Liver (tissue), 8 donors: ENCODE measurements at regions not wholly inside any gene's neighbourhood (a gene's known extent, or its start where the extent isn't known, plus 50 kb on each side); places are given as distances from the start of the nearest gene placed in this dataset.
"Not testable (repeated sequence)": the region's sequence is repeated elsewhere in the genome, so short reads cannot be mapped to it uniquely, and the experiment has no call there.

Source experiments
- DNase-seq: peaks from one replicate; pipeline ENCODE4 v3.0.0-alpha.2; 2017; ENCODE audit warnings: low spot score
- H3K27ac ChIP-seq, 2 donors: one replicate each; pipeline ENCODE4 v1.7.0; 2013; ENCODE audit warnings: inconsistent platforms in 2 of 2, low read length in 2 of 2, control low read depth in 1 of 2, low read depth in 1 of 2, mild to moderate bottlenecking in 1 of 2
- H3K27me3 ChIP-seq, 4 donors: one replicate each; pipeline versions ENCODE4 v1.6.1 to v1.7.0; 2013; ENCODE audit warnings: low read length in 3 of 4, inconsistent platforms in 1 of 4, mild to moderate bottlenecking in 1 of 4, moderate library complexity in 1 of 4; ENCODE audit not compliant: control insufficient read depth in 4 of 4, insufficient read depth in 4 of 4
- H3K36me3 ChIP-seq, 4 donors: one replicate each; pipeline versions ENCODE4 v1.6.1 to v1.7.0; 2013; ENCODE audit warnings: low read length in 3 of 4, mild to moderate bottlenecking in 3 of 4, low read depth in 1 of 4, moderate library complexity in 1 of 4; ENCODE audit not compliant: control insufficient read depth in 4 of 4, insufficient read depth in 3 of 4
- H3K4me1 ChIP-seq, 4 donors: one replicate each; pipeline versions ENCODE4 v1.6.1 to v1.7.0; 2013; ENCODE audit warnings: low read length in 3 of 4, mild to moderate bottlenecking in 3 of 4, moderate library complexity in 1 of 4; ENCODE audit not compliant: control insufficient read depth in 4 of 4, insufficient read depth in 4 of 4
- H3K4me3 ChIP-seq, 3 donors: one replicate each; pipeline versions ENCODE4 v1.6.1 to v1.7.0; 2013; ENCODE audit warnings: low read length in 3 of 3, control low read depth in 1 of 3, low read depth in 1 of 3, mild to moderate bottlenecking in 1 of 3
- H3K9ac ChIP-seq, 2 donors: one replicate each; pipeline ENCODE4 v1.7.0; 2013; ENCODE audit warnings: low read length in 2 of 2, mild to moderate bottlenecking in 2 of 2, moderate library complexity in 2 of 2, control low read depth in 1 of 2, low read depth in 1 of 2
- H3K9me3 ChIP-seq, 4 donors: one replicate each; pipeline versions ENCODE4 v1.6.1 to v1.7.0; 2013; ENCODE audit warnings: low read length in 3 of 4; ENCODE audit not compliant: control insufficient read depth in 4 of 4
- ATF3 ChIP-seq: IDR thresholded peaks from 2 replicates; pipeline ENCODE4 v1.6.1; 2016; ENCODE audit warnings: antibody characterized with exemption
- CTCF ChIP-seq: fragments of 150-350 bp; IDR thresholded peaks from 2 replicates; pipeline ENCODE4 v1.5.1; 2017; ENCODE audit warnings: improper control_type of control experiment, low read depth, low read length; ENCODE audit not compliant: missing input control
- EGR1 ChIP-seq, 2 donors: IDR thresholded peaks; 2 replicates each; pipeline ENCODE4 v1.6.1; 2016 to 2018; ENCODE audit warnings: antibody characterized with exemption in 2 of 2, low read depth in 2 of 2
- FOXA1 ChIP-seq: IDR thresholded peaks from 2 replicates; pipeline ENCODE4 v1.6.1; 2016; ENCODE audit warnings: antibody characterized with exemption
- FOXA2 ChIP-seq: IDR thresholded peaks from 2 replicates; pipeline ENCODE4 v1.6.1; 2016; ENCODE audit warnings: antibody characterized with exemption
- GABPA ChIP-seq, 2 donors: IDR thresholded peaks in 1 of 2; conservative IDR thresholded peaks in 1 of 2; 2 replicates each; pipeline ENCODE4 v1.6.1; 2016; ENCODE audit warnings: antibody characterized with exemption in 2 of 2, mild to moderate bottlenecking in 1 of 2, moderate library complexity in 1 of 2
- HNF4A ChIP-seq, 2 donors: conservative IDR thresholded peaks; 2 replicates each; pipeline ENCODE4 v1.6.1; 2016; ENCODE audit warnings: antibody characterized with exemption in 2 of 2, mild to moderate bottlenecking in 2 of 2
- HNF4G ChIP-seq: IDR thresholded peaks from 2 replicates; pipeline ENCODE4 v1.6.1; 2016; ENCODE audit warnings: antibody characterized with exemption
- JUND ChIP-seq, 2 donors: IDR thresholded peaks; 2 replicates each; pipeline ENCODE4 v1.6.1; 2016; ENCODE audit warnings: antibody characterized with exemption in 2 of 2
- MAX ChIP-seq: IDR thresholded peaks from 2 replicates; pipeline ENCODE4 v1.6.1; 2016; ENCODE audit warnings: antibody characterized with exemption
- NR2F2 ChIP-seq: IDR thresholded peaks from 2 replicates; pipeline ENCODE4 v1.6.1; 2016; ENCODE audit warnings: antibody characterized with exemption
- RAD21 ChIP-seq, 2 donors: IDR thresholded peaks; 2 replicates each; pipeline ENCODE4 v1.6.1; 2016; ENCODE audit warnings: antibody characterized with exemption in 2 of 2, mild to moderate bottlenecking in 2 of 2
- REST ChIP-seq: IDR thresholded peaks from 2 replicates; pipeline ENCODE4 v1.6.1; 2016; ENCODE audit warnings: antibody characterized with exemption, mild to moderate bottlenecking
- SP1 ChIP-seq: IDR thresholded peaks from 2 replicates; pipeline ENCODE4 v1.6.1; 2018; ENCODE audit warnings: antibody characterized with exemption, mild to moderate bottlenecking
- TAF1 ChIP-seq: conservative IDR thresholded peaks from 2 replicates; pipeline ENCODE4 v1.6.1; 2016; ENCODE audit warnings: antibody characterized with exemption, mild to moderate bottlenecking
- YY1 ChIP-seq: IDR thresholded peaks from 2 replicates; pipeline ENCODE4 v1.6.1; 2016; ENCODE audit warnings: antibody characterized with exemption, mild to moderate bottlenecking
- ZBTB33 ChIP-seq: IDR thresholded peaks from 2 replicates; pipeline ENCODE4 v1.6.1; 2016; ENCODE audit warnings: antibody characterized with exemption
- WGBS: extraction: QIAGEN DNeasy Blood & Tissue Kit; methylation state at CpG from one replicate; pipeline ENCODE4 v1.1.7; 2013; 5-methylcytosine and 5-hydroxymethylcytosine counted together
- donor health status: healthy.
- donor health status: healthy.
- donor health status: healthy.
- donor health status: healthy.
- donor health status: healthy.

- not testable (repeated sequence) for H3K36me3 ChIP-seq, H3K27ac ChIP-seq, H3K9me3 ChIP-seq, H3K4me1 ChIP-seq, H3K9ac ChIP-seq, H3K4me3 ChIP-seq, DNase-seq, H3K27me3 ChIP-seq
- 71% methylated on average over 5 of the region's 5 CpGs for WGBS
Observed at GRCh38 chr11:38338022-38338421, 1740.0 kb upstream of the RAG2 start.

- H3K4me1 ChIP-seq: no peaks in the 10 kb centered on the region
- H3K27ac ChIP-seq: no peak overlapping the region
- H3K9ac ChIP-seq: no peak overlapping the region
- H3K27me3 ChIP-seq: no peaks in the 10 kb centered on the region
- H3K9me3 ChIP-seq: no peaks in the 10 kb centered on the region
- no peaks in the 10 kb centered on the region for H3K36me3 ChIP-seq
- no peak for DNase-seq
- TF ChIP-seq YY1: no peak
- no peak for TF ChIP-seq HNF4G
- no peak for TF ChIP-seq NR2F2
- no peak for TF ChIP-seq CTCF
- H3K4me3 ChIP-seq: no peak overlapping the region
- WGBS: 74% methylated on average over 3 of the region's 3 CpGs
Observed at GRCh38 chr11:38332046-38332445, 1734.0 kb upstream of the RAG2 start.

- WGBS: 60% methylated on average over 3 of the region's 3 CpGs
- Histone ChIP-seq H3K36me3 (no peaks in the 10 kb centered on the region), H3K9ac (no peak overlapping the region), H3K9me3 (no peaks in the 10 kb centered on the region), H3K4me3 (no peak overlapping the region), H3K27me3 (no peaks in the 10 kb centered on the region), H3K4me1 (no peaks in the 10 kb centered on the region), H3K27ac (no peak overlapping the region)
- TF ChIP-seq REST: no peak
- no peak for TF ChIP-seq HNF4G
- TF ChIP-seq EGR1 (IDR thresholded peaks at IDR 0.05; ENCODE audit: low read depth in 2 of 2): no peak
- no peak for TF ChIP-seq ATF3
- no peak for TF ChIP-seq SP1
- no peak for TF ChIP-seq FOXA1
- no peak for TF ChIP-seq FOXA2
- no peak for TF ChIP-seq HNF4A (conservative IDR thresholded peaks at IDR 0.05)
- no peak for TF ChIP-seq GABPA (IDR thresholded peaks at IDR 0.05 in 1 of 2, conservative IDR thresholded peaks at IDR 0.05 in 1 of 2)
- TF ChIP-seq MAX: no peak
- TF ChIP-seq RAD21 (IDR thresholded peaks at IDR 0.05): no peak
- TF ChIP-seq CTCF: no peak
- no peak for TF ChIP-seq ZBTB33
- no peak for TF ChIP-seq YY1
- TF ChIP-seq TAF1: no peak
- no peak for TF ChIP-seq NR2F2
- no peak for TF ChIP-seq JUND (IDR thresholded peaks at IDR 0.05)
- no peak for DNase-seq
Observed at GRCh38 chr11:38330578-38330977, 1732.5 kb upstream of the RAG2 start.
